SKM-1 (cell line): ENCODE measurements at regions not wholly inside any gene's neighbourhood (a gene's known extent, or its start where the extent isn't known, plus 50 kb on each side); places are given as distances from the start of the nearest gene placed in this dataset.

Experiments
- DNase-seq: peaks from one replicate; lab custom pipeline; 2025; ENCODE audit not compliant: unreplicated experiment; lab: John Stamatoyannopoulos, UW

DNA sequence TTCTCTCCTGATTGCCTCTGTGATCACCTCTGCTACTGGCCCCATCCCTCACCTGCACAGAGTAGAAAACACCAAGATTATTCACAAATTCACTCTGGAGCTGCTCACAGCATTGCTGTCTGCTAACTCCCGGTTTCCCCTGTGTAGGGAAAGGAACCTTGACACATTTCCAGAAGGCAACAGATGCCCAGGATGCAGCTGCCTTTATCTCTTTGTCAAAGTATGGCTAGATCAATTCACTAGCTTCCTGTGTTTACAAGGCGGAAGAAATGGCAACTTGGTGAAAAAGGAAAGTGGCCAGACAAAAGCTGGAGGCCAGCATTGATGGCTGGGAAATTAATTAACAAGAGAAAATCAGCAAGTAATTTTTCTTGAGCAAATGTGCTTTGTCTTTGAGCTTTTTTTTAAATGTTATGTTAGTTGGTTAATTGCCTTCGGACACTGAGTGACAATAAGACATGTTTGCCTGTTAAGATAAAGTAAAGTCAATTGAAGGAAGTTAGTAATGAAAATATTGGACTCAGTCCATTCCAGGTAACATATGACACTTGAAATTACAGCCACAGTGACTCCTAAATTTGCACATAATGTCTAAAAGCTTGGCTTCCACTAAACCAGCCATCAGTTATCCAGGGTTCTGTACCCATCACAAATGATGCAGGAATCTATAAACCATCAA, 394.6 kb upstream of the IL12A start:
- DNase-seq: no peak

GRCh38 chr3:159600291-159600690, 388.3 kb upstream of the IL12A start:
- no peak for DNase-seq

- DNase-seq: no peak
Measured at GRCh38 chr3:159604151-159604581, 384.5 kb upstream of the IL12A start.

GRCh38 chr3:159605101-159605500, 383.5 kb upstream of the IL12A start:
- no peak for DNase-seq

GRCh38 chr3:159605776-159606175, 382.9 kb upstream of the IL12A start:
- DNase-seq: no peak

DNA sequence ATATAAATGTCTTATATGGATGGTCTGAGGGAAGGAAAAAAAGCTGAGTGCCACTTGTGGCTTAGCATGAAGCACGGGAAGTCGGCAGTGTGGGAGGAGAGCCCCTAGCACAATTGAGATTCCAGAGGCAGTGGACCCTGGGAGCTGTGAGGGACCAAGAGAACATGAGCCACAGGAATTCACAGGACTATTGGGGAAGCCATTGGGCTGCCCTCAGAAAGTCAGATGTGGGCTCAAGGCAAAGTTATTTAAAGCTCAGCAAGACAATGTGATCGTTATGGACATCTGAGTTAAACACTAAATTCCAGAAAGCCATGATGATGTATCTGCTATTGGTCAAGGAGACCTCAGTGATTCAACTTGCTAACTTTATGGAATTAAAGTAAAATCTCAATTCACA, 380.8 kb upstream of the IL12A start:
- DNase-seq: no peak

DNA sequence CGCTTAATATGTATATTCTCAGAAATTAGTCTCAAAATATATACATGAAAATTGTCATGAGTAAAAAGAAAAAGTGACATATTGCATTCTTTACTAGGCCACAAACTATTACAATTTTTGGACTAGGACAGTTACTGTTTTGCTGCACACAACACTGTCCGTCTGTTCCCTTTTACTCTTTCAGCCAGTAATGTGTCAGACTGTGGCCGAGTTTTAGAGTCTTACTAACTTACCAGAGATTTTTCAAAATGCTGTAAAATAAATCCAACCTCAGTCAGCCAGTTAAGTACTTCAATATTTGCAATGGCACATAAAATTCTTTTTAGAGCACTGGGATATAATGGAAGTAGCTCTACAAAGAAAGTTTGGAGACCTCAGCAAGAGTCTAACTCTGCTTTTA, 380.3 kb upstream of the IL12A start:
- no peak for DNase-seq

DNA sequence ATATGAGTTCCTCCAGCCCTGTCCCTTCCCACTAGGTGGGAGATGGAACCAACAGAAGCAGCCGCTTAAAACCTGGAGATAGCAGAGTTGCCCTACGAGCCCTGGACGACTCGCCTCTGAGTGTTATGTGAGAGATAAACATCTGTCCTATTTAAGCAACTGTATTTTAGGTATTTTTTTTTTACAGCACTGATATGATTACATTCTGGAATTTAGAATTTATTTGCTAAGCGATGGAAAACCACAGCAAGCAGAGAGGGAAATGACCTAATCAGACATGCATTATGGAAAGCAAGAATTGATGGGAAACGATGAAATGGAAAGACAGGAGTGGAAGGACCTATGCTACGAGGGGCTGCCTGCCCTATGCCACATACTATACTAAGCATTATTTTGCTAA, 379.0 kb upstream of the IL12A start:
- DNase-seq: no peak

DNA sequence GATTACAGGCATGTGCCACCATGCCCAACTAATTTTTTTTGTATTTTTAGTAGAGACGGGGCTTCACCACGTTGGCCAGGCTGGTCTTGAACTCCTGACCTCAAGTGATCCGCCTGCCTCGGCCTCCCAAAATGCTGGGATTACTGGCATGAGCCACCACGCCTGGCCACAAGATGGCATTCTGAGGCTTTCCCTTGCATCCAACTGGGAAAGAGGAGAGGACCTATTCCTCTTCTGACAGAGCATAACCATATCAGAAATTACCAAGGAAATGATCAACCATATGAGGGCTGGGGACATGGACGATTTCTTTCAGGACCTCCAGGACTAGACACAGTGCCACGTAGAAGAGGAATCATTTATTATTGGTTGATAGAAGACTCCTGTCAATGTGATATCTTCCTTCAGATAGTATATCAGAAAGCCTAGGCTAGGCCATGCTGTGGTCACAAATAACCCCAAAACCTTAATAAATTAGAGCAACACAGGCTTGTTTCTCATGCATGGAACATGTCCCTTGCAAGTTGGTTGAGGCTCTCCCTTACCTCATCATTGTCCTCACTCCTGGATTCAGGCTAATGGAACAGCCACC, 372.3 kb upstream of the IL12A start:
- DNase-seq: no peak

GRCh38 chr3:159619341-159619885, 369.2 kb upstream of the IL12A start:
- no peak for DNase-seq

DNA sequence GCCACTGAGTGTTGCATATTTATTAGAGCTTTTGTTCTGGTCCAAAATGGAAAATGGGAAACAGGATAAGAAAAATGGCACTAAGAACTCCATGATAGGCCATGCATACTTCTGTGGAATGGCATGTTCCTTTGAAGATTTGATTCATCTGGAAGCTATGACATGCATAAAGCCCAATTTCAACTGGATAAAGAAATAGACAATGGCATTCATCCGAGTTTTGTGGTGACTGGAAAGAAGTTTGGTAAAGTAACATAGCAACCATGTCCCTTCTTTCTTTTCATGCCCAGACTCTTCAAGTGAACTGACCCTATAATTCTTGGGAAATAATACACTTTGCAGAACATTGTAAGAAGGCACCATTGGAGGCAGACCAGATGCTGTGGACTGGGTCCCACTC, 368.4 kb upstream of the IL12A start:
- DNase-seq: no peak

GRCh38 chr3:159620873-159621272, 367.8 kb upstream of the IL12A start:
- no peak for DNase-seq

- DNase-seq: no peak
Measured at GRCh38 chr3:159624616-159625015, 364.0 kb upstream of the IL12A start.

DNA sequence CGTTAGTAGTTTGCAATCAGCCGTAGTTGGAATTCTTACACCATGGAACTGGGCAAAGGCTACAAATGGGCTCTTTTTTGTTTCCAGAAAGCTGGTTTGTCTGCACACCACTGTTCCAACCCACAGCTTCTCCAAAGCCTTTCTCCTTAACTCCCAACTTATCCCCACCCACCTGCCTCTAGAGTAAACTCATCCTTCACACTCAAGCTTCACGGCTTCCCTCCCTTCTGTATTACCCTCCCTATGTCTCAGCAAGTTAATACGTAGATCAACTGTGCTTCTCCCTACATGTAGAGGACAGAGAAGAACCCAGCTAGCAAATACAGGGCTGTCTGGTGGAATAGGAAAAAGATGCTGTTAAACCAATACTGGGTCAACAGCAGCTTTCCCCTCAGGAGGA, 363.0 kb upstream of the IL12A start:
- DNase-seq: no peak

GRCh38 chr3:159626598-159626997, 362.0 kb upstream of the IL12A start:
- DNase-seq: no peak

DNA sequence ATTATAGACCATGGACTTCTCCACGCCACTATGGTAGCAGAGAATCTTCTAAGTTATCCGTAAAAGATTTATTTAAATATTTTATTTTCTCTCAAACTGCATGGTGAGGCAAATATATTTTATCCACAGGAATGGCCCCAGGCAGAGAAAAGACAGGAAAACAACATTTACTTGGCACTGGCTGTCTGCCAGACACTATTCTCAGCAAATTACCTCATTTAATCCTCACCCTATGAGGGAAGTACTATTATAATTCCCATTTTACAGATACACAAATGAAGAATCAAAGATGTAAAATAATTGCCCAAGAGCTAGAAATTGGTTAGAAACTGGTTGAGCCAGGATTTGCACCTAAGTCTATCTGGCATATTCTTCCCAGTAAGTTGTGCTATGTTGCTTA, 361.4 kb upstream of the IL12A start:
- DNase-seq: no peak

DNA sequence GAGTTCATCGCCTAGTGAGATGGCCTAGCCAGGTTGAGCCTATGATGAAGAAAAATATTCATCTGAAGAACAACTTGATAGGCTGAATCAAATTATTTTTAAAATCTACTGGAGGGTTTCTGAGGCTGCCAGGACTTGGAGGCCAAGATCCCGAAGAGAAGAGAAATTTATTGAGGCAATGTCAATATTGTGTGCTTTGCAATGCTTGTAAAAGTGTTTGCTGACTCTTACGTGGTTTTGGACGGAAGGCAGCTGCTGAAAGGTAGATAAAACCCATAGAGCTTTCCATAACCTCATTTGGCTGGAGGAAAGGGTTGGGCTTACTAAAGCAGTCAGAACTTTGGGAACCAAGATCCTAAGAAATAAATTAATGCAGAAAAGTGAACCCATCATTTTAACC, 361.0 kb upstream of the IL12A start:
- DNase-seq: no peak

GRCh38 chr3:159629329-159630084, 359.1 kb upstream of the IL12A start:
- no peak for DNase-seq

GRCh38 chr3:159631226-159631625, 357.4 kb upstream of the IL12A start:
- no peak for DNase-seq

DNA sequence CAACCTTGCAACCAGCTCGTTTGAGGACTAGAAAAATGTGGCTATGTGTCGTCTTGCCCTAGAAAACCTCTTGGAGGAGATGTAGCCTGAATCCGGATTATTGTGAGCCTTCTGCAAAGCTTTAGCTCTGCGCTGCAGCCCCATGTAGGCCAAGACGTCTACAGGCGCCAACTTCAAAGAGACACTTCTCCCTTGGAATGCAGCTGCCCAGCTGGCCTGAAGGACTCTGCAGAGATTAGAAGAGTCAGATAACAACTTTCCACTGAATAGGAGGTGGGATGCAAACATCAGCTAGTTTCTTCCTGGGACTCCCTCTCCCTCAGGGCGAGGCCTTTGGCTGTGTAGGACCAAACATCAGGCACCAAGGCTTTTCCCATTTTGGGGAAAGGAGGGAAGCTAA, 356.5 kb upstream of the IL12A start:
- DNase-seq: no peak

GRCh38 chr3:159632851-159633250, 355.8 kb upstream of the IL12A start:
- no peak for DNase-seq

DNA sequence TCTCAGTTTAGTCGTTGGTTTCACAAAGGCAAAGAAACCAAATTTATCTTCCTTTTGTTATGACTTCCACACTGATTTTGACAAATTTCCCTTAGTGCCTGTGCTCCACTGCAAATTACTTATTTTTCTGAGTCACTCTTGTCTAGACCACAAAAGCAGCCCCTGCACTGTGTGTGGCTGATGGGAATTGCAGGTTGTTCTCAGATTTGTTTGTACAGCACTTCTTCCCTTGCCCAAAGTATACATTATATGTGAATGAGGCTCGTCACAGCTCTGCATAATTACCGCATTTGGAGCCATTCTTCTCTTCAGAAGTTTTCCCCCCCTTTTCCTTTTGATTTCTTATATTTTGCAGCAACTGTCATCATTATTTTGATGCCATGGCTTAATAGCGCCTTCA, 354.2 kb upstream of the IL12A start:
- DNase-seq: no peak
